GM18508 (cell line): ENCODE measurements at regions not wholly inside any gene's neighbourhood (a gene's known extent, or its start where the extent isn't known, plus 50 kb on each side); places are given as distances from the start of the nearest gene placed in this dataset.

ENCODE experiments used
- ATAC-seq: cut with Tn5 transposase; IDR thresholded peaks from one replicate; pipeline ENCODE4 v1.9.1; 2021; ENCODE audit warnings: moderate number of reproducible peaks; ENCODE audit not compliant: insufficient read depth, unreplicated experiment

GRCh38 chr10:28808693-28809092 is 131.4 kb downstream of the BAMBI start:
- no peak for ATAC-seq

GRCh38 chr10:28810057-28810870 is 132.9 kb downstream of the BAMBI start:
- no peak for ATAC-seq

- no peak for ATAC-seq
Measured at GRCh38 chr10:28811639-28812349, 134.5 kb downstream of the BAMBI start.

- ATAC-seq = no peak
Measured at GRCh38 chr10:28812384-28813372, 135.4 kb downstream of the BAMBI start.

GRCh38 chr10:28815681-28816080 is 138.4 kb downstream of the BAMBI start:
- ATAC-seq = no peak

- ATAC-seq = no peak
Measured at GRCh38 chr10:28822719-28823464, 145.6 kb downstream of the BAMBI start.

- no peak for ATAC-seq
Measured at GRCh38 chr10:28823501-28824075, 146.3 kb downstream of the BAMBI start.

GRCh38 chr10:28833313-28833712 is 156.0 kb downstream of the BAMBI start:
- no peak for ATAC-seq

- no peak for ATAC-seq
Measured at GRCh38 chr10:28836435-28836743, 159.1 kb downstream of the BAMBI start.

- no peak for ATAC-seq
Measured at GRCh38 chr10:28837613-28838390, 160.5 kb downstream of the BAMBI start.

GRCh38 chr10:28838908-28839307 is 161.6 kb downstream of the BAMBI start:
- no peak for ATAC-seq

GRCh38 chr10:28839600-28840007 is 162.3 kb downstream of the BAMBI start:
- ATAC-seq = no peak

GRCh38 chr10:28840202-28840601 is 162.9 kb downstream of the BAMBI start:
- no peak for ATAC-seq

GRCh38 chr10:28840971-28841370 is 163.7 kb downstream of the BAMBI start:
- ATAC-seq = no peak

GRCh38 chr10:28841625-28842024 is 164.3 kb downstream of the BAMBI start:
- ATAC-seq = no peak

GRCh38 chr10:28842321-28842720 is 165.0 kb downstream of the BAMBI start:
- no peak for ATAC-seq

GRCh38 chr10:28845009-28845682 is 167.8 kb downstream of the BAMBI start:
- no peak for ATAC-seq

GRCh38 chr10:28849309-28849708 is 172.0 kb downstream of the BAMBI start:
- no peak for ATAC-seq
